SK-N-SH treated with all-trans-retinoic acid at 6 μM for 48 hours (cell line): ENCODE measurements at regions not wholly inside any gene's neighbourhood (a gene's known extent, or its start where the extent isn't known, plus 50 kb on each side); places are given as distances from the start of the nearest gene placed in this dataset.

ENCODE experiments used
- ISL1 ChIP-seq: fragments of 250-450 bp; sonication (Bioruptor Pico); IDR thresholded peaks from 2 replicates; pipeline ENCODE4 v2.1.2; 2022; ENCODE audit warnings: mild to moderate bottlenecking, moderate library complexity
- PATZ1 ChIP-seq: fragments of 250-450 bp; sonication (Bioruptor Pico); IDR thresholded peaks from 2 replicates; pipeline ENCODE4 v1.8.0; 2020; ENCODE audit warnings: mild to moderate bottlenecking, moderate library complexity, borderline replicate concordance
- RARB ChIP-seq: fragments of 250-450 bp; sonication (Bioruptor Pico); IDR thresholded peaks from 2 replicates; pipeline ENCODE4 v1.8.0; 2021; ENCODE audit warnings: mild to moderate bottlenecking, moderate library complexity
- SNAI2 ChIP-seq: fragments of 250-450 bp; sonication (Bioruptor Pico); IDR thresholded peaks from 2 replicates; pipeline ENCODE4 v1.5.0; 2020; ENCODE audit warnings: mild to moderate bottlenecking, moderate library complexity
- ZFP3 ChIP-seq: fragments of 250-450 bp; sonication (Bioruptor Pico); IDR thresholded peaks from 2 replicates; pipeline ENCODE4 v1.5.0; 2020; ENCODE audit warnings: mild to moderate bottlenecking, moderate library complexity

- TF ChIP-seq SNAI2 (no peak), RARB (CRISPR knock-in tag) (no peak), PATZ1 (CRISPR knock-in tag) (no peak), ZFP3 (CRISPR knock-in tag) (no peak), ISL1 (CRISPR knock-in tag) (no peak)
These were observed 581.4 kb upstream of the DPPA4 start for GRCh38 chr3:109918740-109919139.
